Inflammatory macrophage (primary cell): ENCODE measurements at regions not wholly inside any gene's neighbourhood (a gene's known extent, or its start where the extent isn't known, plus 50 kb on each side); places are given as distances from the start of the nearest gene placed in this dataset.

Experiments used
- DNase-seq, 2 donors: peaks; one replicate each; pipeline ENCODE4 v3.0.0-alpha.2; 2020 to 2022

- DNase-seq = no peak
Measured at GRCh38 chrX:108811891-108812290, 75.5 kb upstream of the IRS4 start.

GRCh38 chrX:108795240-108795639, 58.9 kb upstream of the IRS4 start:
- no peak for DNase-seq
